ENCODE measurements at regions not wholly inside any gene's neighbourhood (a gene's known extent, or its start where the extent isn't known, plus 50 kb on each side); places are given as distances from the start of the nearest gene placed in this dataset.

DNA sequence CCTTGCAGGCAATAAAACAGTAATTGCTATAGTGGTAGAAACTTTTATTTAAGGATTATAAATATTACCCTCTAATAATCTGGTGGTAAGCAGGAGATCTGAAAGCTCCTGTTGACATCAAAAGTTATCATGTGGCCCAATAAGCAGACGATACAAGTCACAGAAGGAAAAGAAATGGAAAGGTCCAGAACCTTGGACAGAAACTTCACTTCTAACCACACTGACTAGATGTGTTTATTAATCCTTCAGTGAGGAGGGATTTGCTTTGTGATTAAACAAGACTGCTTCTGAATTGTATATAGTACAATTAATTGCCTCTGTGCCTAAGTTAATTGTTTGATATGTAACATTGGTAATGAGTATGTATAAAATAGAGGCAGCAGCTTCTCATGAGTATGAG, 652.7 kb upstream of the MIS18BP1 start:
- TF ChIP-seq, protein P1, sequence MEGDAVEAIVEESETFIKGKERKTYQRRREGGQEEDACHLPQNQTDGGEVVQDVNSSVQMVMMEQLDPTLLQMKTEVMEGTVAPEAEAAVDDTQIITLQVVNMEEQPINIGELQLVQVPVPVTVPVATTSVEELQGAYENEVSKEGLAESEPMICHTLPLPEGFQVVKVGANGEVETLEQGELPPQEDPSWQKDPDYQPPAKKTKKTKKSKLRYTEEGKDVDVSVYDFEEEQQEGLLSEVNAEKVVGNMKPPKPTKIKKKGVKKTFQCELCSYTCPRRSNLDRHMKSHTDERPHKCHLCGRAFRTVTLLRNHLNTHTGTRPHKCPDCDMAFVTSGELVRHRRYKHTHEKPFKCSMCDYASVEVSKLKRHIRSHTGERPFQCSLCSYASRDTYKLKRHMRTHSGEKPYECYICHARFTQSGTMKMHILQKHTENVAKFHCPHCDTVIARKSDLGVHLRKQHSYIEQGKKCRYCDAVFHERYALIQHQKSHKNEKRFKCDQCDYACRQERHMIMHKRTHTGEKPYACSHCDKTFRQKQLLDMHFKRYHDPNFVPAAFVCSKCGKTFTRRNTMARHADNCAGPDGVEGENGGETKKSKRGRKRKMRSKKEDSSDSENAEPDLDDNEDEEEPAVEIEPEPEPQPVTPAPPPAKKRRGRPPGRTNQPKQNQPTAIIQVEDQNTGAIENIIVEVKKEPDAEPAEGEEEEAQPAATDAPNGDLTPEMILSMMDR (conservative IDR thresholded peaks at IDR 0.05; ENCODE audit: low read depth in 2 of 2), result no peak
- TF ChIP-seq, protein P2, sequence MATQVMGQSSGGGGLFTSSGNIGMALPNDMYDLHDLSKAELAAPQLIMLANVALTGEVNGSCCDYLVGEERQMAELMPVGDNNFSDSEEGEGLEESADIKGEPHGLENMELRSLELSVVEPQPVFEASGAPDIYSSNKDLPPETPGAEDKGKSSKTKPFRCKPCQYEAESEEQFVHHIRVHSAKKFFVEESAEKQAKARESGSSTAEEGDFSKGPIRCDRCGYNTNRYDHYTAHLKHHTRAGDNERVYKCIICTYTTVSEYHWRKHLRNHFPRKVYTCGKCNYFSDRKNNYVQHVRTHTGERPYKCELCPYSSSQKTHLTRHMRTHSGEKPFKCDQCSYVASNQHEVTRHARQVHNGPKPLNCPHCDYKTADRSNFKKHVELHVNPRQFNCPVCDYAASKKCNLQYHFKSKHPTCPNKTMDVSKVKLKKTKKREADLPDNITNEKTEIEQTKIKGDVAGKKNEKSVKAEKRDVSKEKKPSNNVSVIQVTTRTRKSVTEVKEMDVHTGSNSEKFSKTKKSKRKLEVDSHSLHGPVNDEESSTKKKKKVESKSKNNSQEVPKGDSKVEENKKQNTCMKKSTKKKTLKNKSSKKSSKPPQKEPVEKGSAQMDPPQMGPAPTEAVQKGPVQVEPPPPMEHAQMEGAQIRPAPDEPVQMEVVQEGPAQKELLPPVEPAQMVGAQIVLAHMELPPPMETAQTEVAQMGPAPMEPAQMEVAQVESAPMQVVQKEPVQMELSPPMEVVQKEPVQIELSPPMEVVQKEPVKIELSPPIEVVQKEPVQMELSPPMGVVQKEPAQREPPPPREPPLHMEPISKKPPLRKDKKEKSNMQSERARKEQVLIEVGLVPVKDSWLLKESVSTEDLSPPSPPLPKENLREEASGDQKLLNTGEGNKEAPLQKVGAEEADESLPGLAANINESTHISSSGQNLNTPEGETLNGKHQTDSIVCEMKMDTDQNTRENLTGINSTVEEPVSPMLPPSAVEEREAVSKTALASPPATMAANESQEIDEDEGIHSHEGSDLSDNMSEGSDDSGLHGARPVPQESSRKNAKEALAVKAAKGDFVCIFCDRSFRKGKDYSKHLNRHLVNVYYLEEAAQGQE (IDR thresholded peaks at IDR 0.05; ENCODE audit: unreplicated experiment), result no peak
- TF ChIP-seq ZNF331 (CRISPR knock-in tag; IDR thresholded peaks at IDR 0.05; ENCODE audit: low read depth) (no peak), EZH2phosphoT487 (IDR thresholded peaks at IDR 0.05; ENCODE audit: unreplicated experiment) (no peak)

Measured in GM23338 (cell line).